Activated CD8-positive, alpha-beta memory T cell treated with anti-CD3 and anti-CD28 coated beads, Interleukin-2, amount 50 U/mL, for 24 hours (primary cell): ENCODE measurements at regions not wholly inside any gene's neighbourhood (a gene's known extent, or its start where the extent isn't known, plus 50 kb on each side); places are given as distances from the start of the nearest gene placed in this dataset.
"Not testable (repeated sequence)": the region's sequence is repeated elsewhere in the genome, so short reads cannot be mapped to it uniquely, and the experiment has no call there.

Experiments used
- DNase-seq: peaks from one replicate; pipeline ENCODE4 v3.0.0-alpha.2; 2020; ENCODE audit errors: extremely low read depth

- no peak for DNase-seq
These were observed 85.6 kb downstream of the OLFM1 start for GRCh38 chr9:135173066-135173465.

DNA sequence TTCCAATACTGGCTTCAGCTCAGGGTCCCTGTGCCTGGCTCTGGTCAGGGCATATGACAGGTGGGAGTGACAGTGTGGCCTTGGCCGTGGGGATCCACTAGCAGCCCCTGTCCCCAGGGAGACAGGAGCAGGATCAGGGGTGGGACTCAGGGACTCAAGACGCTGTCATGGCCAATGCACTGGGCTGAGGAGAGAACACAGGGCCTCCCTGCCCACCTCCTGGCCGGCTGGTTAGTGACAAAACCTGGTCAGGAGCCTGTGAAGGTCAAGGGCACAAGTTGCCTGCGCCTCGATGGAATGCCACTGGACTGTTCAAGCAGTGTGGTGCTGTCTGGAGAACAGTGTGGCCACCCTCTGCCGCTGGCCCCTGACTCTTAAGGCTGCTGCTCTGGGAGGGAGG, 86.8 kb downstream of the OLFM1 start:
- DNase-seq, result no peak

- no peak for DNase-seq
These were observed 87.5 kb downstream of the OLFM1 start for GRCh38 chr9:135174981-135175380.

DNA sequence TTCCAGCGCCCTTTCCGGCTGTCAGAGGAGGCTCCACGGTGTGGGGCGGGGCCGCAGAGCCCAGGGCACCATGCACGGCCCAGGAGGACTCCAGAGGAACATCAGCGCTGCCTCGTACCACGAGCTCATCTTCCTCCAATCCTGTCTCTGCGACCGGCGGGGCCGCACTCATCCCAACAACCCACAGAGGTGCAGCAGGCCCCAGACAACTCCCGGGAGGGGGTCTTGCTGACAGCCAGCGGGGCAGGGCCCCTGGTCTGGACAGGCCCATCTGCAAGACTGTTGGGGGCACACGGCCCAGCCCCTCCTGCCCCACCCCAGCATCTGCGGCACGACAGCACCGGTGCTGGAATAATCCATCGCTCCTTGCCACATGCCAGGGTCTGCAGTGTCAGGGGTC, 88.8 kb downstream of the OLFM1 start:
- no peak for DNase-seq

DNA sequence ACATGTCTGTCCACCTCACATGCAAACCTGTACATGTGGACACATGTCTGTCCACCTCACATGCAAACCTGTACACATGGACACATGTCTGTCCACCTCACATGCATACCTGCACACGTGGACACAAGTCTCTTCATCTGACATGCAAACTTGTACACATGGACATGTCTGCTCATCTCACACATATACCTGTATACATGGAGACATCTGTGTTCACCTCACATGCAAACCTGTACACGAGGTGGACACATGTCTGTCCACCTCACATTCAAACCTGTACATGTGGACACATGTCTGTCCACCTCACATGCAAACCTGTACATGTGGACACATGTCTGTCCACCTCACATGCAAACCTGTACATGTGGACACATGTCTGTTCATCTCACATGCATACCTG, 90.1 kb downstream of the OLFM1 start:
- not testable (repeated sequence) for DNase-seq

DNA sequence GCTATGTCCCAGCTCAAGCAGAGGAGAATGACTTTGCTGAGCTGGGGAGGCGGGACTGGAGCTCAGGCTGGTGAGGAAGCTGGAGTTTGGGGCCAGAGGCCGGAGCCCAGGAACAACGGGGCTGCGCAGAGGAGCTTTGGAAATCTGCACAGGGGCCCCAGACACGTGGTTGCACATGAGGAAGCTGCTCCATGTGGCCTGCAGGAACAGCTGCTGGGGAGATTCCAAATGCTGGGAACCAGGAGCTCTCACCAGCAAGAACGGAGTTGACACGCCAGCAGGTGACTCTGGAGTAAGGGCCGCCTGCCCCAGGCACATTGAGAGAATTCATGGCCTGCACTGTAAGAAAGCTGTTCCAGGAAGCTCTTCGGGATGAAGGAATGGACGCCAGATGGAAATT, 91.0 kb downstream of the OLFM1 start:
- no peak for DNase-seq

GRCh38 chr9:135179041-135179440, 91.6 kb downstream of the OLFM1 start:
- DNase-seq, result no peak

DNA sequence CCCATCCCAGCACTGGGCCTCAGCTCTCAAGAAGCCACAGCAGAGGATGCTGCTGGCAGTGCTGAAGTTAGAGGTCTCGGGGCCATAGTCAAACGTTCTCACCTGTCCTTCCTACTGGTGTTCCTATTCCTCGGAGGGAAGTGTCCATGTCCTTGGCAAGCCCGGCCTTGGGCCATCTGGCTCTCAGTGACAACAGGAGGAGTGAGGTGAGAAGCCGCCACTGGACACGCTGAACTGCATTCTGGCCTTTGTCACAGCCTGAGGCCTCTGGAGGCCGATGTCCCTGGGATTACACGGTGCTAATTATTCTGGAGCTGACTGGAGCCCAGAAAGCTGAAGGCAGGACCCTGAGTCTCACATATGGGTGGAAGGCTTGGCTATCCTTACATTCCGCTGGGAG, 92.5 kb downstream of the OLFM1 start:
- DNase-seq, result no peak

DNA sequence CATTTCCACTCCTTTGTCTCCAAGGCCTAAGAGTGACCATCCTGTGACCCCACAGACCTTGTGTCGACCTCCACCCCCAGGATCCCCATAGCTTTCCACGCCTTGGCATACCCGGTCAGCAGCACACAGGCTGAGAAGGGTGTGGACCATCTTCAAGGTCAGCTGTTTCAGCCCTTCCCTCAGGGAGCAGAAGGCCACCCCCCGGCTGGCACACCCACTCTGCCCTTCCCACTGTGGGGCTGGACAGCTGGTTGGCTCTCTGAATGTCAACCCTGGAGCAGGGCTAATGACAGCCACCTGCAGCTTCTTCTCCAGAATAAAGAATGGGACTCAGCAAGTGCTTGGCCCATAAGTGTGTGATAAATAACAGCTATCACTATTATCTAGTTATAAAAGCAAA, 93.1 kb downstream of the OLFM1 start:
- no peak for DNase-seq

GRCh38 chr9:135181336-135181735, 93.9 kb downstream of the OLFM1 start:
- no peak for DNase-seq

DNA sequence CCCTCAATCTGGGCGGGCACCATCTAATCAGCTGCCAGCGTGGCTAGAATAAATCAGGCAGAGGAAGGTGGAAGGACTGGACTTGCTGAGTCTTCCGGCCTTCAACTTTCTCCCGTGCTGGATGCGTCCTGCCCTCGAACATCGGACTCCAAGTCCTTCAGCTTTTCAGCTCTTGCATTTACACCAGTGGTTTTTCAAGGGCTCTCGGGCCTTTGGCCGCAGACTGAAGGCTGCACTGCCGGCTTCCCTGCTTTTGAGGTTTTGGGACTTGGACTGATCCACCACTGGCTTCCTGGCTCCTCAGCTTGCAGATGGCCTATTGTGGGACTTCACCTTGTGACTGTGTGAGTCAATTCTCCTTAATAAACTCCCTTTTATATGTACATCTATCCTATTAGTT, 94.4 kb downstream of the OLFM1 start:
- not testable (repeated sequence) for DNase-seq

DNA sequence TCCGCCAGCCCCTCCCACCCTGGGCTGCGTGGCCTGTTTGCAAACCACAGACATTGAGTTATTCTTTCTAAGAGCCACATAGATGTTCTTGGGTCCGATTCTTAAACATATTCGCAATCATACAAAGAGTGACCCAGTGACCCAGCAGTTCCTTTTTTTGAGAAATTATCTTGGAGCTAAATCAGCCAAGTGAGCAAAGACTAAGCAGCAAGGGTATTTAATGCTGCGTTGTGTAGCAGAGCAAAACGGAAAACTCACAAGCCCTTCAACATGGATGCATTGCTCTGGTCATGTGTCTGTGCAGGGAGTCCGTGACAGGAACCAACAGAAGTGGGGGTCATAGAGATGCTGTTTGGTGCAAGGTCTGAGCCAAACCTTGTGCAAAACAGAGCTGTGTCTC, 95.6 kb downstream of the OLFM1 start:
- no peak for DNase-seq

DNA sequence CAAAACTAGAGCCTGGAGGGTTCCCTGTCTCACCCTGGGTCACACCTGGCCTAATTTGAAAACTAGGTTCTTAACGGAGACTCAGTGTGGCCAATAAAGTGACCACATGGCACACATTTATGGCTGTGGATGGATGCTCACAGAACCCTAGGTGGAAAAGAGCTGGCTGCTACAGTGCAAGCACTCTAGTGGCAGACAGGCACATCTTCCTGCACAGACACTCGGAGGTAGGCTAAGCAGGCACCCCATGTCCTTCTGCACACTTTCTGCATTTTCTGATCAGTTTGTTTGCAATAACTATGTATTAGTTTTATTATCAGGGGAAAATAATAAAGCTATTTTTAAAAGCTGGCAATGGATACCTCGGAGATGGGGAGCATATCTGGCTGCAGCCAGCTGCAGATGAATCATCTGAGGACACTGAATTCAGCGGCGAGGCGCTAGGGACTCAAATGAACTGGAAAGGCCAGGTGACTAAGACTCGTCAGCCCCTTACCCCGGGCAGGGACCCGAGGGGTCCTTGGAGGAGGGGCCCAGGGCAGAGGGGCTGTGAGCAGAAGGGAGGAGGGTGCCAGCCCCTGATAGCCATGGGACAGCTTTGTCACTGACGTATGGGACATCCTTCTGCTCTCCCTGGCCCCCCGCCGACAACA, 96.2 kb downstream of the OLFM1 start:
- no peak for DNase-seq

DNA sequence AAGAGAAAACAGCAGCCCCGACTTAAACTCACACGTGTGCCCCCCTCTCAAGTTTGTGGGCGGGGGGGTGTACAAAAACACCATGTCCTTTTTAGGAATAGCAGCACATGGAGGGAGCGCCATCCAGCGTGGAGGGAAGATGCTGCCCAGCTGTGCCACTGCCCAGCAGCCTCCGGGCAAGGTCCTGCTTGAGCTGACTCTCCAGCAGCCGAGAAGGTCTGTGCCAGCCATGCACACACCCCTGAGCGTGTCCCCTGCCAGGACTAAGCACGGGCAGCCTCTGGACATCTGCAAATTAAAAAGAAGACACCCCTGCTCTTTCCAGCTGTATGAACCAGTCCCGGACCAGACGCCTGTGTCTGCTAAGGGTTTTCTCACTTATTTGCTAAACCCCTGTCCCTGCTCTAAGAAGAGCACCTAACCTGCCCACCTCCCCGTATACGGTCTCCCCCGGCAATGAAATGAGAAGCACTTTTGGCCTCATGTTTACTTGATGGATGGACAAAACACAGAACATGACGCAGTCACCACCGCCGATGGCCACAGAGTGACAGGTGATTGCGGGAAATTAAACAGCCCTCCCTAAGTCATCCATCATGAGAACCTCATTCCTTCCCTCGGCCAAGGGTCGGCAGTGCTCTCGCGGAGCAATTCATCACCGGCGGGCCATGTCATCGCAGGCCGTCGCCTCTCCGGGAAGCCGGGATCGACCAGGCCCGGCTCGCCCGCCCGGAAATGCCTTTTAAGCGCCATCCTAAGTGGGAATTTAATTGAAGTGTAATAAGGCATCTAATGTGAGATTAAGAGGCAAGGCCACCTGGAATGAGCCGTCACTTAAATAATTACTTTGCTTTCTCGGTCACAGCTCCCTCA, 96.9 kb downstream of the OLFM1 start:
- no peak for DNase-seq

GRCh38 chr9:135185060-135185459, 97.6 kb downstream of the OLFM1 start:
- DNase-seq, result no peak

DNA sequence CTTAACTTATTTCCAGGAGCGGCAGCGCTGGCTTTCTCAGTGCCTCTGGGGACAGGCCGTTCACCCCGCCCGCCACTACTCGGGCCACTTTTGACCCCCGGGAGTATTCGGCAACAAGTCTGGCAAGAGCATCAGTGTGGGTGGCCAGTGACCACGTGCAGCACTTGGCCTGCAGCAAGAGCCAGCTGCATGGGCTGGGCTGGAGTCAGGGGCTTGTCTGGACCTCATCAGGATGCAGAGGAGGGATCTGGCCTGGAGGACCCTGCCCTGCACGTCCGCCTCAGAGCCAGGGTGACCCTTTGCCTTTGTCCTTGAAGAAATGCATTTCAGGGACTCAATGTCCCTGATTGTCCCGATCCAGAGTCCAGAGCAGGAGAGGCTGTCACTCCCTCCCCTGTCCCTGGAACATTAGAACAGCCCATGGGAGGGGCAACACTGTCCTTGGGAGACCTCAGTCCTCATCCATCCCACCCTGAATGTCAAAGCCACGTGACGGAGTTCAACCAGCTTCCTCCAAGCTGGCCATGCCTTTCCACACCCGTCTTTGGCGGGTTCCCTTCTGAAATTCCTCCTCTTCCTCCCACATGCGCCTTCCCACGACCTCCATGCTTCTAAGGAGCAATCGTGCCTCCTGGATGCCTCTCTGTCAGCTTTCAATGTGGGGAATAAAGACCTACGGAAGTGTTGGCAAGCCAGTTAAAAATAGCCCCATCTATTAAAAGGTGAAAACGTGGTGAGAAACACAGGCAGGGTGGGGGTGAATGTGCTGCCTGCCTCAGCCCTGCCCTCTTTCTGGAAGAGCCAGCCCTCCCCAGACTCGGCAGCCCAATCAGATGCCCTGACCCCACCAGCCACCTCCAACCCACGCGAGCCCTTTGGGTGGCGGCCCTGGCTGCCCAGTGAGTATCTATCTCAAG, 99.0 kb downstream of the OLFM1 start:
- no peak for DNase-seq

DNA sequence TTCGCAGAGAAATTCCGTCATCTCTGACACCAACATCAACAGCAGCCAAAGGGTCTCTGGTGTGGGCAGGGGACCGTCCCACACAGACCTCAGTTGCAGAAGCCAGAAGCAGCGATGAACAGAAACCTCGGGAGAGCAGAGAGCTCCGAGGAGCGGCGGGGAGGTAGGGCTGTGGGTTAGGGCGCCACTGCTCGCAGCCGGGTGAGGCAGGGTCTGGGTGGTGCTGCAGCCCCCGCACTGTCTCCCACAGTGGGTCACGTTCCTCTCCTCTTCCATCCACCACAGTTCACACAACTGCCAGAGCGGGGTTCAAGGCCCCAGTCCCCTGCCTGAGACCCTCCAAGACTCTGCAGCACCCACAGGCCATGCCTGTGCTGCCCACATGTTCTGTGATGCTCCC, 99.9 kb downstream of the OLFM1 start:
- DNase-seq, result no peak

- no peak for DNase-seq
These were observed 101.2 kb downstream of the OLFM1 start for GRCh38 chr9:135188681-135189151.

- no peak for DNase-seq
These were observed 102.0 kb downstream of the OLFM1 start for GRCh38 chr9:135189497-135189896.

DNA sequence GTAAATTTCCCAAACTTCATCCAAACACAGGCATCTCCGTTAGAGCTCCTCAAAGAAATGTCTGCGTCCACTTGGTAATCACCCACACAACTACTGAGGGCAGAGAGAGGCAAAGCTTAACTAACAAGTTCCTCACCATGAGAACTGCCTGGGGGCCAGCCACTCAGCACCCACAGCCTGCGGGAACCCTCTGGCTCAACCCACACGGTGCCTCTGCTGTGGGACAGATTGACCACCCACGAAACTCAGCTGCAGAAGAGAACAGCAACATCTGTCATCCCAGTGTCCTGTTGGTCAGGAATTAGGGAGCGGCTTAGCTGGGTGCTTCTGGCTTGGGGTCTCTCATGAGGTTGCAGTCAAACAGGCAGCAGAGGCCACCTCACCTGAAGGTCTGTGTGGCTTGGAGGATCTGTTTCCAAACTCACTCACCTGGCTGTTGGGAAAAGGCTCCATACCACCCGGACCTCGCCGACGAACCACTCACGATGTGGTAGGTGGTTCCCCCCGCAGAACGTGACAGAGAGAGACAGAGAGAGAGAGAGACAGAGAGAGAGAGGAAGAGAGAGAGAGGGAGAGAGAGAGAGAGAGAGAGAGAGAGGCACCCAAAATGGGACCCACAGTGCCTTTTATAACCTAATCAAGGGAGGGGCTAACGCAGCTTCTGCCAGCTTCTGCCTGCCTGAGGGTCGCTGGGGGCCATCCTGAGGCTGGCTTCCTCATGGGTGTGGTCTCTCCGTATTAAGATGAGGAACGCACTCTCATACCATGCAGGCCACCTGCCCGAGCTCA, 103.5 kb downstream of the OLFM1 start:
- DNase-seq, result no peak

GRCh38 chr9:135192686-135193085, 105.2 kb downstream of the OLFM1 start:
- DNase-seq, result no peak
